NCI-H1105 (cell line): ENCODE measurements at regions not wholly inside any gene's neighbourhood (a gene's known extent, or its start where the extent isn't known, plus 50 kb on each side); places are given as distances from the start of the nearest gene placed in this dataset.
A peak's percentile ranks its signal among the peaks of the same experiment; 100 is the strongest.
"Not testable (repeated sequence)": the region's sequence is repeated elsewhere in the genome, so short reads cannot be mapped to it uniquely, and the experiment has no call there.

ENCODE experiments used
- DNase-seq: peaks from one replicate; lab custom pipeline; 2025; lab: John Stamatoyannopoulos, UW

DNA sequence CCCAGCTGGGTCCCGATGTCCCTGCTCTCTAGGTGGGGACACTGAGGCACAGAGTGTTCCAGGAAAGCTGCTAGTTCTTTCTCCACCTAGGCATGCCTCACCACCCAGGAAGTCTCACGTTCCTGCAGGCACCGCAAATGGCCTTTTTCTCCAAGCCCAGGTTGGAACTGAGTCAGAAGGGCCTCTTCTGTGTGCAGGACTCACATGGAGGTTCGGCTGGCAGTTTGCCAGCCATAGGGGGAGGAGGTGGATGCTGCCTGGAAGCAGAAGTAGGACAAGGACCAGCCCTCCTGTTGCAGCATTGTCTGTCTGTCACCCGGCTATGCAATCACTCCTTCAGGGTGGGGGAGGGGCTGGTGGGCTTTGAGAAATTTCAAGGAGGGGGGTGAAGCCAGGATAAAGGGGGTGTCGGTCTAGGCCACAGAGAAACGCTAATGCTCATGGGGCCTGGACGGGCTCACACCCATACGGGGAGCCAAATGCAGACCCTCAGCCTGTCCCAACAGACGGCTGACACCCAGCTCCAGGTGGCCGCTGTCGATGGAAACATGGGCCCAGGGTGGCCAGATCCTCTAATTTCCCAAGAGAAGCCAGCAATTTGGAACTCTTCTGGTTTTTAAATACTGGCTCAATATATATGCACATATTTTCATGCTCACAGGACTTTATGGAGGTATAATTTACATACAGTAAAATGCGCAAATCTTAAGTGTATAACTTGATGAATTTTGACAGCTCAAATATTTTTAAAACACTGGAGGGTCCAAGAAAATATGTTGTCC lies 120.5 kb downstream of the PHETA1 start:
- DNase-seq = no peak

DNA sequence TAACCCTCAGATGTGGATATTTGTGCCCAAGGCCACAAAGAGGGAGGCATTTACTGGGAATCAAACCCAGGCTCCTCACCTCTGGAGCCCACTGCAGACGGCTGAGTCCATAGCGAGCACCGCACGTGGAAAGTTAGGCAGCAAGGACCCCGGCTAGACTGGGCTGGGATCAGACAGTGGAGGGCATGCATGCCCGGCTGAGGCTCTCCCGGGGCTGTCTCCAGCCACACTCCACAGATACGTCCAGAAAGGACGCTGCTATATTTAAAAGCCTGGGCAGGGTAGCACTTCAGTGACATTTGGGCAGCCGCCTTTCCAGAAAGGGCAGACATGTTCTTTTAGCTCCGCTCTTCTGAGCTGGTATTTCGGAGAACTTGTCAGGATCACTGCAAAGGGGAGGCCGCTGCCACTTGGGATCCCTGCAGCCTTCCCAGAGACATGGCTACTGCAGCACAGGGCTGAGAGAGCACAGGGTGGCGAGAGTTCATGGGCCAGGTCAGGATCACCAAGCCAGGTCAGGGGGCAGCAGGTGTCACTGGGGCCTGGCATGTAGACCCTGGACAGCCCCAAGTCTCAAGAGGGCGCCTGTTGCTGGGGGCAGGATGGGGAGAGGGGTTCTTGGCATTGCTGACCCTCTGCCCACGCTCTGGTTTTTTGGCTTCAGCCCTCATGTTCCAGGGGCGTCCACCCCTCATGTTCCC lies 121.7 kb downstream of the PHETA1 start:
- DNase-seq = no peak

- no peak for DNase-seq
Observed at GRCh38 chr12:111246477-111247011, 122.4 kb downstream of the PHETA1 start.

GRCh38 chr12:111245701-111246476 lies 123.0 kb downstream of the PHETA1 start:
- DNase-seq = no peak

DNA sequence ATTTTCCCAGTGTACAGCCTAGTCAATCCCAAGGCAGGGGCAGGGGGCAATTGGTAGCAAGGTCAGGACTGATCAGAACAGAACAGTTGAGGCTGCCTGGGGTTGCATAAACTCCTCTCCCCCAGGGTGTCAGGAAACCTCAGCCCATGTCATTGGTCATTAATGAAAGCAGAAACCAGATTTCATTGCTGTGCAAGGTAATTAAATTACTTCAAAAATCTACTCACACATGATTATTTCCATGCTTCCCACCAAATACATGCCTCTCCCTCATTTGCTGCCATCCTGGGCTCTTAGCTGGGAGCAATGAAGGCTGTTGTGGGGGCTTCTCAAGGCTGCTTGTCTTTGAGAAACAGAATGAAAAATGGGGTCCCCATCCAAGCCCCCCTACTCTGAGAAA lies 124.2 kb downstream of the PHETA1 start:
- no peak for DNase-seq

DNA sequence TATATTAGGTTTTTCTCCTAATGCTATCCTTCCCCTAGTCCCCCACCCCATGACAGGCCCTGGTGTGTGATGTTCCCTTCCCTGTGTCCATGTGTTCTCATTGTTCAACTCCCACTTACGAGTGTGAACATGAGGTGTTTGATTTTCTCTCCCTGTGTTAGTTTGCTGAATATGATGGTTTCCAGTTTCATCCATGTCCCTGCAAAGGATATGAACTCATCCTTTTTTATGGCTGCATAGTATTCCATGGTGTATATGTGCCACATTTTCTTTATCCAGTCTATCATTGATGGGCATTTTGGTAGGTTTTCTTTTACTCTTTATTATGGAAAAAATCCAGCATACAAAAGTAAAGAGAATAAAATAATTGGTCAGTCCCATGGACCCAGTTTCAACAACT lies 126.1 kb downstream of the PHETA1 start:
- DNase-seq = not testable (repeated sequence)

- no peak for DNase-seq
Observed at GRCh38 chr12:111242184-111242583, 126.7 kb downstream of the PHETA1 start.

GRCh38 chr12:111240374-111240773 lies 128.5 kb downstream of the PHETA1 start:
- no peak for DNase-seq

DNA sequence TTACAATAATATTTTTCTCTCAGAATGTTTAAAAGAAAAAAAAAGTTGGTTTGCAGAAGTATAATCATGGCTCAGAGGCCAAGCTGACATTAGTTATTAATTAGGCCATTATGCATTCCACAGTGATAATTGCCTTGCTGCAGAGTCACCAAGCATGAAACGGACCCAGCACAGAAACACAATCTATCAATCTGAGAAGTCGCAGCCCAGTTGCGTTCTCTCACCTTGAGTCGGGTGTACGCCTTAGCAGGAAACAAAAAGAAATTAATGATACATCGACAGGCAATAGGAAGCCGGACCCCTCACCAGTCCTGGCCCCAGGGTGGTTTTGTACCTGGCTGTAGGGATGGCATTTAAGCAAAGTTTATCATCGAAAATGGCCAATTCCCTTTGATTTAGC lies 129.7 kb downstream of the PHETA1 start:
- DNase-seq = no peak

GRCh38 chr12:111238075-111238734 lies 130.7 kb downstream of the PHETA1 start:
- DNase-seq = no peak

GRCh38 chr12:111234491-111234890 lies 134.4 kb downstream of the PHETA1 start:
- not testable (repeated sequence) for DNase-seq

- DNase-seq = no peak
Observed at GRCh38 chr12:111233786-111234185, 135.1 kb downstream of the PHETA1 start.

GRCh38 chr12:111230649-111231048 lies 138.2 kb downstream of the PHETA1 start:
- DNase-seq = no peak

DNA sequence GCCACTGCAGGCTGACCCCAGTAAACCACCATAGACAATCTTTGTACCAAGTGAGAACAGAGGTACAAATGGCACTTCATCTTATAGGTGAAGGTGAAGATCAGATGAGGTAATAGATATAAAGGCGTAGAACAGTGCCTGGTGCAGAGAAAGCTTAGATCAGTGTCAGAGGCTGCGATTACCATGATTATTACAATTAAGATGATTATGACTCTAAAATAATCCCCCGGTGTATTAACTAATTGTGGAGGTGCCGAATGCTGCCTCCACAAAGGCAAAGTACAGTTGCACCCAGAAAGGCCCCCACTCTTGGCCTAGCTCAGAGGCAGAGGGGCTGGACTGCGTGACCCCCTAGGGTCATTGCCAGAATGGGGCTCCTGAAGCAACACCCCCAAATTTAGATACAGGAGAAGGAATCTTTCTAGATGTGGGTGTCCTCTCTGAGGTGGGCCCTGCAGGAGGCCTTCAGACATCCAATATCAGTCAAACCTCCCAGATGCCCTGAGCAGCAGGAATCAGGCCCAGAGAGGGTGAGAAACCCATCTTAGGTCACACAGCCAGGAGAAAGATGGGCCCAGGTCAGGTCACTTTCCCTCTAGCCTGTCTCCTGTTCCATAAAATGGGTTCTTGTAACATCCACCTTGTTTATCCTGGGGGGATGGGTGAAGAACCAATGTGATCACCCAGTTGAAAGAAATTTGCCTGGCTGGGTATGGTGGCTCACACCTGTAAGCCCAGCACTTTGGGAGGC lies 139.8 kb downstream of the PHETA1 start:
- DNase-seq = no peak

DNA sequence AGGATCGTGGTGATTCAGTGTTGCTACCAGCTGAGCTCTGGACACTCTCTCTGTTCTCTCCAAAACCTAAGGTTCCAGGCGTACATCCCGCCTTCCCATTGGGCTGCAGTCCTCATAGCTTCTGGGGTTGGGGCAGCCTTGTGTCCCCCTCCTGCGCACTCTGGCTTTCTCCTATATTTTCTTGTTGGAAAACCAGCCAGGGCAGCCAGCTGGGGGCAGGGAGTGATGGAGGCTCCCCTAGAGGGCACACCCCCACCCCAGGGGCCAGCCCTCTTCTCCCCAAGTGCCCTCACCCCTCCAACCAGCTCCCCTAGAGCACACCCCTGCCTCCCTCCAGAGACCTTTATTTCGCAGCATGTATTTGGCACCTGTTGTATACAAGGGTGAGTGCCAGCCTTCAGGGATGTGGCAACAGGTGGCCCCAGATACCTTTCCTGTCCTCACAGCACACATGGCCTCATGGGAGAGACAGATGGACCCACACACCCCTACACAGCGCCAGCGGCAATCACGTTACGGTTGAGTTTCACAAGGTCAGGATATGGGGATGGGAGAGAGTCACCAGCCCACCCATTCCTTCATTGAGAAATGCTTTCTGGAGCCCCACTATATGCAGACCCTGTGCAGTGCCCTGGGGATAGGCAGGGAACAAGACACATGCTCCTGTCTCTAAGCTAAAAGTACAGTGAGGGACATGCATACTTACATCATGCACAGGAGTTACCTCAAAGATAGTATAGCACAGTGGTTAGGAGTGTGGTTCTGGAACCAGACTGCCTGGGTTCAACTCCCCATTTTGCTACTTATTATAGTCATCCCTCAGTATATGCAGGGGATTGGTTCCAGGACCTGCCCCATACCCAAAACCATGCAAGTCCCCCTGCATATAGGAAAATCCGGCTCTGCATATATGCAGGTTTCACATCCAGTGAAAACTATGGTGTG lies 141.1 kb downstream of the PHETA1 start:
- DNase-seq = no peak

DNA sequence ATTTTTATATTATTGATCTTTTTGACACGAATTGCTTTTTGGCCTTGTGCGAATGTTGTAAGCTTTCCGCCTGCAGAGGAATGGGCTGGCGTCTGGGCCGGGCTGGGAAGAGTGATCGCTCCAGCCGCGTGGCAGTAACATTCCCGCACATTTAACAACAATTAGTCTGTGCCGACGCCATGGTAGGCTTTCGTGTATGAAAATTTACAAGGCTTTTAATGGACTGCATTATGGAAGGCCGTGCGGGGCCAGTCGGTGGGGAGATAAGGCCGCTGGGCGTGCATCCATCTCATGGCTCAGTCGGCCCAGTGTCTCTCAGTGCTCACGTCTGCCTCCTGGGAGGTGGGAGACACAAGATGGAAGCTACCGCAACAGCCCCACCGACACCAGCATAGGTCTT lies 142.2 kb downstream of the PHETA1 start:
- DNase-seq = no peak

DNA sequence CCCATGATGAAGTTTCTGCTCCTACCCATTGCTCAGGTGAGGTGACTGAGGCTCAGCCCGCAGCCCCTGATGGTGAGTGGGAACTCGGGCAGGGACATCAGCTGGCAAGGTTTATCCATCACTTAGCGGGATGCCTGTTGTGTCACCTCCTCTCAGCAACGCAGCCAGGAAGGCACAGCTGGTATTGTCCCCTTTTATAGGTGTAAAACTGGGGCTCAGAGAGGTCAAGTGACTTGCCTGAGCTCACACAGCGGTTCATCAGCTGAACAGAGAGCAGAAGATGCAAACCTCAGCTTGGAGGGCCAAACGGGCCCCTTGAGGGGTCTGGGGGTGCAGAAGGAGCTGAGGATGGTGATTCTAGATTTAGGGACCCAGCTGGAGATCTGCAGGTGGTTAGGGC lies 143.6 kb downstream of the PHETA1 start:
- no peak for DNase-seq

DNA sequence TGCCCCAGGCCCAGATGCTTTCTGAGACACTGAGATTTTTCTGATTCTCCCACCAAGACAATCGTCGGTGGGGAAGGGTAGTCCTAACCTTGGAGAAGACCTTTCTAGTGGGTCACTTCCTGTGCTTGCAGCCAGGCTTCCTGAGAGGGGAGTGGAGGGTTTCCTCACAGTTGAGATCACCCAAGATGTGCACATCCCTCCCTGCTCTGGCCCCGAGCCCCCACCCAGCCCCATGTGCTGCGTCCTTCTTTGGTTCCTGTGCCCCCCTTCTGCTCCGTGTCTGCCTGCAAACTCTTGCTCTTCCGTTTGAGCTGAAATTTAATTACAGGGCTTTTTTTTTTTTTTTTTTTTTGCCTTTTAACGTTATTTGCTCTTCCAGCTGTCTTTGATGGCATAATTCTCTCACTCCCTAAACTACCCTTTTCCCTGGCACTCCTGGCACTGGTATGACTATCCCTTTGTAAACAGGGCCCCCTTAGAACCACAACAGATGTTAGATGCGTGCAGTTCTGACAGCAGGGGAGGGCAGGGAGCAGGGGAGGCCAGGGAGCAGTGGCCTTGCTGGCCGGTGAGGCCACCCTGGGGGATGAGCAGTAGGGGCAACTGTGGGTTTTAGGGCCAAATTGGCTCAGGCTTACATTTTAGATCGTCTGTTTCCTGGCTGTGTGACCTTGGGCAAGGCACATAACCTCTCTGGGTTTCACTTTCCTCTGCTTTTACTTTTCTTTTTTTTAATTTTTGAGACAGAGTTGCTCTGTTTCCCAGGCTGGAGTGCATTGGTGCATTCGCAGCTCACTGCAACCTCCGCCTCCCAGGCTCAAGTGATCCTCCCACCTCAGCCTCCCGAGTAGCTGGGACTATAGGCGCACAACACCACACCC lies 144.5 kb downstream of the PHETA1 start:
- peak; percentile 6 for DNase-seq

- no peak for DNase-seq
Observed at GRCh38 chr12:111222523-111222922, 146.4 kb downstream of the PHETA1 start.
